ENCODE measurements at regions not wholly inside any gene's neighbourhood (a gene's known extent, or its start where the extent isn't known, plus 50 kb on each side); places are given as distances from the start of the nearest gene placed in this dataset.

- Histone ChIP-seq H3K4me1 (ENCODE audit: control insufficient read depth, extremely low read depth, insufficient read depth, low read length) (no peaks in the 10 kb centered on the region), H3K9ac (ENCODE audit: control insufficient read depth, extremely low read depth, insufficient read depth, low read length) (no peak overlapping the region), H3K27me3 (ENCODE audit: control insufficient read depth, extremely low read depth, insufficient read depth, low read length) (no peaks in the 10 kb centered on the region), H3K27ac (ENCODE audit: control insufficient read depth, insufficient read depth, low read length) (no peak overlapping the region), H3K9me1 (ENCODE audit: control insufficient read depth, extremely low read depth, insufficient read depth, low read length) (no peaks in the 10 kb centered on the region), H3K4me2 (ENCODE audit: control insufficient read depth, extremely low read depth, insufficient read depth, low read depth, low read length) (no peak overlapping the region), H3K79me2 (ENCODE audit: control insufficient read depth, insufficient read depth, low read length) (no peaks in the 10 kb centered on the region), H3K9me3 (ENCODE audit: control insufficient read depth, low read depth, low read length) (no peaks in the 10 kb centered on the region), H2AFZ (ENCODE audit: control insufficient read depth, low read length) (no peak overlapping the region), H3K36me3 (ENCODE audit: control insufficient read depth in 2 of 2, extremely low read depth in 1 of 2, insufficient read depth in 2 of 2, low read length in 2 of 2) (no peaks in the 10 kb centered on the region), H3K4me3 (ENCODE audit: control insufficient read depth in 2 of 3, extremely low read depth in 1 of 3, insufficient read depth in 2 of 3, low read depth in 1 of 3, low read length in 3 of 3) (no peak overlapping the region), H4K20me1 (ENCODE audit: control insufficient read depth, extremely low read depth, insufficient read depth, low read length) (no peaks in the 10 kb centered on the region)
- no peak for FAIRE-seq
- no peak for DNase-seq (ENCODE audit: low read depth, low spot score)
- dilution Hi-C loops (cut with MboI; ENCODE audit: extremely low pct_ligation_motif_present, low sequenced_read_pairs) = no loop called here
- TF ChIP-seq EZH2 (IDR thresholded peaks at IDR 0.05; ENCODE audit: low read length) (no peak), CTCF (optimal IDR thresholded peaks at IDR 0.05 in 1 of 3, IDR thresholded peaks at IDR 0.05 in 1 of 3, conservative IDR thresholded peaks at IDR 0.05 in 1 of 3; ENCODE audit: extremely low read depth in 1 of 3, insufficient read depth in 2 of 3, low read length in 3 of 3) (no peak)
These were observed 110.6 kb upstream of the ADAMTS5 start for GRCh38 chr21:27077501-27077900.

- no peaks in the 10 kb centered on the region for H3K79me2 ChIP-seq (ENCODE audit: control insufficient read depth, insufficient read depth, low read length)
- no peak overlapping the region for H3K27ac ChIP-seq (ENCODE audit: control insufficient read depth, insufficient read depth, low read length)
- no peak overlapping the region for H3K9ac ChIP-seq (ENCODE audit: control insufficient read depth, extremely low read depth, insufficient read depth, low read length)
- dilution Hi-C loops (cut with MboI; ENCODE audit: extremely low pct_ligation_motif_present, low sequenced_read_pairs) = no loop called here
- H3K9me3 ChIP-seq (ENCODE audit: control insufficient read depth, low read depth, low read length) = no peaks in the 10 kb centered on the region
- no peak overlapping the region for H3K4me2 ChIP-seq (ENCODE audit: control insufficient read depth, extremely low read depth, insufficient read depth, low read depth, low read length)
- H3K4me3 ChIP-seq (ENCODE audit: control insufficient read depth in 2 of 3, extremely low read depth in 1 of 3, insufficient read depth in 2 of 3, low read depth in 1 of 3, low read length in 3 of 3) = no peak overlapping the region
- H3K4me1 ChIP-seq (ENCODE audit: control insufficient read depth, extremely low read depth, insufficient read depth, low read length) = no peaks in the 10 kb centered on the region
- DNase-seq (ENCODE audit: low read depth, low spot score) (no peak), FAIRE-seq (no peak)
- no peaks in the 10 kb centered on the region for H3K36me3 ChIP-seq (ENCODE audit: control insufficient read depth in 2 of 2, extremely low read depth in 1 of 2, insufficient read depth in 2 of 2, low read length in 2 of 2)
- H4K20me1 ChIP-seq (ENCODE audit: control insufficient read depth, extremely low read depth, insufficient read depth, low read length) = no peaks in the 10 kb centered on the region
- no peak for TF ChIP-seq CTCF (optimal IDR thresholded peaks at IDR 0.05 in 1 of 3, IDR thresholded peaks at IDR 0.05 in 1 of 3, conservative IDR thresholded peaks at IDR 0.05 in 1 of 3; ENCODE audit: extremely low read depth in 1 of 3, insufficient read depth in 2 of 3, low read length in 3 of 3)
- TF ChIP-seq EZH2 (IDR thresholded peaks at IDR 0.05; ENCODE audit: low read length) = no peak
- no peak overlapping the region for H2AFZ ChIP-seq (ENCODE audit: control insufficient read depth, low read length)
- H3K9me1 ChIP-seq (ENCODE audit: control insufficient read depth, extremely low read depth, insufficient read depth, low read length) = no peaks in the 10 kb centered on the region
- no peaks in the 10 kb centered on the region for H3K27me3 ChIP-seq (ENCODE audit: control insufficient read depth, extremely low read depth, insufficient read depth, low read length)
These were observed 109.1 kb upstream of the ADAMTS5 start for GRCh38 chr21:27076025-27076424.
